ENCODE measurements at regions not wholly inside any gene's neighbourhood (a gene's known extent, or its start where the extent isn't known, plus 50 kb on each side); places are given as distances from the start of the nearest gene placed in this dataset.

DNA sequence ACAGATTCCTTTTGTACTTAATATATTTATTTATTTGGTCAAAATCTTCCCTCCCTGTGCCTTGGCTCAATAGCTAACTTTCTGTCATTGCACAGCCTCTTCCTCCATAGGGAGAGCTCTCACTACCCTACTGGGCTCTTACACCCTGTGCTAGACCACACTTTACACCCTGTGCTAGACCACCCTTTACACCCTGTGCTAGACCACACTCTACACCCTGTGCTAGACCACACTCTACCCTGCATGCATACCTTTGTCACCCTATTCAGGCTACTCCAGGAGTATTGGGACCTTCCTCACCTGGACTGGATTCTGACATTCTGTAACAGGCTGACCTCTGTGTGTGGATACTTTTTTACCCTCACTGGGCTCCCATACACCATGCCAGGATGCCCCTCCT, 298.5 kb upstream of the TPK1 start:
- H3K4me3 ChIP-seq (ENCODE audit: insufficient read depth, low read depth, low read length): no peak overlapping the region
- no peaks in the 10 kb centered on the region for H3K9me1 ChIP-seq (ENCODE audit: insufficient read depth, low read length)
- CTCF ChIA-PET: no interaction called here
- H3K36me3 ChIP-seq (ENCODE audit: control insufficient read depth, insufficient read depth, low read length): no peaks in the 10 kb centered on the region
- no peak overlapping the region for H2BK5ac ChIP-seq (ENCODE audit: low read depth, low read length, poor library complexity, severe bottlenecking)
- no peak overlapping the region for H3K9ac ChIP-seq (ENCODE audit: low read depth, low read length)
- no peak overlapping the region for H2BK15ac ChIP-seq (ENCODE audit: low read depth, low read length)
- no peak overlapping the region for H3K14ac ChIP-seq (replicated peaks; ENCODE audit: low read depth, low read length)
- no peak overlapping the region for H4K91ac ChIP-seq (ENCODE audit: insufficient read depth, low read depth, low read length)
- H2BK120ac ChIP-seq (ENCODE audit: low read depth, low read length): no peak overlapping the region
- POLR2A ChIA-PET (ENCODE audit: unreplicated experiment): no interaction called here
- no peak for ATAC-seq (ENCODE audit: low read depth)
- H3K79me1 ChIP-seq (ENCODE audit: low read depth in 1 of 2, low read length in 2 of 2): no peaks in the 10 kb centered on the region
- H3K4me1 ChIP-seq (ENCODE audit: control insufficient read depth, insufficient read depth, low read length): no peaks in the 10 kb centered on the region
- H4K20me1 ChIP-seq (ENCODE audit: insufficient read depth, low read length): no peaks in the 10 kb centered on the region
- no peak overlapping the region for H3K4me2 ChIP-seq (ENCODE audit: low read depth, low read length)
- no peak overlapping the region for H3K4ac ChIP-seq (ENCODE audit: low read depth, low read length)
- no peak overlapping the region for H3K27ac ChIP-seq (ENCODE audit: insufficient read depth, low read length)
- no peak for TF ChIP-seq MAFK (IDR thresholded peaks at IDR 0.05; ENCODE audit: low read depth, low read length)
- TF ChIP-seq SMC3 (IDR thresholded peaks at IDR 0.05; ENCODE audit: low read depth, low read length): no peak
- TF ChIP-seq, protein P1, sequence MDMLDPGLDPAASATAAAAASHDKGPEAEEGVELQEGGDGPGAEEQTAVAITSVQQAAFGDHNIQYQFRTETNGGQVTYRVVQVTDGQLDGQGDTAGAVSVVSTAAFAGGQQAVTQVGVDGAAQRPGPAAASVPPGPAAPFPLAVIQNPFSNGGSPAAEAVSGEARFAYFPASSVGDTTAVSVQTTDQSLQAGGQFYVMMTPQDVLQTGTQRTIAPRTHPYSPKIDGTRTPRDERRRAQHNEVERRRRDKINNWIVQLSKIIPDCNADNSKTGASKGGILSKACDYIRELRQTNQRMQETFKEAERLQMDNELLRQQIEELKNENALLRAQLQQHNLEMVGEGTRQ (IDR thresholded peaks at IDR 0.05; ENCODE audit: low read depth, low read length): no peak
- in situ Hi-C loops (cut with MboI; ENCODE audit: low sequenced_read_pairs) (no loop called here), intact Hi-C loops (cut with micrococcal nuclease) (no loop called here), dilution Hi-C loops (cut with HindIII; ENCODE audit: low sequenced_read_pairs, unreplicated experiment) (no loop called here)
- no peak overlapping the region for H3K18ac ChIP-seq (ENCODE audit: low read depth, low read length)
- DNase-seq: no peak
- no peak overlapping the region for H2AK5ac ChIP-seq (ENCODE audit: low read depth, low read length)
- no peak overlapping the region for H4K5ac ChIP-seq (ENCODE audit: low read depth, low read length)
- H2BK20ac ChIP-seq (ENCODE audit: low read depth, low read length): no peak overlapping the region
- H3K9me3 ChIP-seq (ENCODE audit: control insufficient read depth, insufficient read depth, low read length): peaks cover 15% of the 10 kb centered on the region
- no peak overlapping the region for H2AFZ ChIP-seq (replicated peaks; ENCODE audit: low read length, poor library complexity)
- H3K23ac ChIP-seq (ENCODE audit: low read depth, low read length): no peak overlapping the region
- no peak overlapping the region for H2AK9ac ChIP-seq (replicated peaks; ENCODE audit: low read depth, low read length, poor library complexity)
- no TSS peak for BruUV-seq (replicated peaks)
- H3K56ac ChIP-seq (ENCODE audit: extremely low read depth, insufficient read depth, low read length): no peak overlapping the region
- H3K27me3 ChIP-seq (ENCODE audit: control insufficient read depth, insufficient read depth, low read length): no peaks in the 10 kb centered on the region
- H4K8ac ChIP-seq (ENCODE audit: low read depth in 2 of 2, low read length in 2 of 2): no peak overlapping the region

Measured in IMR-90 (cell line).